HG03060 (cell line): ENCODE measurements at regions not wholly inside any gene's neighbourhood (a gene's known extent, or its start where the extent isn't known, plus 50 kb on each side); places are given as distances from the start of the nearest gene placed in this dataset.

Experiments used
- ATAC-seq: cut with Tn5 transposase; IDR thresholded peaks from one replicate; pipeline ENCODE4 v1.9.1; 2021; ENCODE audit warnings: low read depth, moderate number of reproducible peaks; ENCODE audit not compliant: unreplicated experiment

DNA sequence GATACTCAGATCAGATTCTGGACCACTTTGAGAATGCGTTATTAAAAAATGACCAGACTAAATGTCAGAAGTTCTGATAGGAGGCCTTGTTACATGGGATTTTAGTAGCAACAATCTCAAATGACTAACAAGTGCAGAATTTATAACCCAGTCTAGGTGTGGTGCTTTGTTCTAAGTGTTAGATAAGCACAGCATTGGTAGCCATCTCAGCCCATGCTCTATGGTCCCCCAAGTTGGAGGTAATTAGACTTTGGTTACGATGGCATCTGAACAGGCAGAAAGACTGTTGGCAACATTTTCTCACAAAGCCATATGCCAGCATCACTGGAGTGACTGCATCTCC is 140.4 kb upstream of the RPS23 start:
- no peak for ATAC-seq

DNA sequence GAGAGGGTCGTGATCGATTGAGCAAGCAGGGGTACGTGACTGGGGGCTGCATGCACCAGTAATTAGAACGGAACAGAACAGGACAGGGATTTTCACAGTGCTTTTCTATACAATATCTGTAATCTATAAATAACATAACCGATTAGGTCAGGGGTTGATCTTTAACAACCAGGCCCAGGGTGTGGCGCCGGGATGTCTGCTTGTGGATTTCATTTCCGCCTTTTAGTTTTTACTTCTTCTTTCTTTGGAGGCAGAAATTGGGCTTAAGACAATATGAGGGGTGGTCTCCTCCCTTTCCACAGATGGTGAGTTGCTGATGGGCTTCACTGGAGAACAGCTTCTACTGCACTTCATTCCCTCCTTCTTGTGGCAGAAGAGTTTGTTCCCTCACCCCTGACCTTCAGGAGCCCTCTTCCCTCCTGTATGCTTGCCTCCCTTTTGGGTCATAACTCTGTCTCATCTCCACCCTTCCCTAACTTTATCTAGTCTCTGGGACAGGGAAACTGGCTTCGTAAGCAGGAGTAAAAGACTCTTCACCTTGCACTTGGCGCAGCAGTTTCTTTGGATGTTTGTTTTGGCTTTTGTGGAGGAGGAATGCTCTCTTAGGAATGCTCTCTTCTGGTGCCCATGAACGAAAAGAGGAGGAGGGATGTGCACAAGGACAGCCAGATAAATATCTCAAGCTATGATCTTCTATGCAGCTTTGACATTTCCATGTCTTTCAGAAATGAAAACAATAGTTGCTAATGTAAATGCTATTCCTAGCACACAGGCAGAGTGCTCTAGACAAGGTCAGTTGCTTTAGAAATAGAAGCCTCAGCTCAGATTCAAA is 139.8 kb upstream of the RPS23 start:
- no peak for ATAC-seq

DNA sequence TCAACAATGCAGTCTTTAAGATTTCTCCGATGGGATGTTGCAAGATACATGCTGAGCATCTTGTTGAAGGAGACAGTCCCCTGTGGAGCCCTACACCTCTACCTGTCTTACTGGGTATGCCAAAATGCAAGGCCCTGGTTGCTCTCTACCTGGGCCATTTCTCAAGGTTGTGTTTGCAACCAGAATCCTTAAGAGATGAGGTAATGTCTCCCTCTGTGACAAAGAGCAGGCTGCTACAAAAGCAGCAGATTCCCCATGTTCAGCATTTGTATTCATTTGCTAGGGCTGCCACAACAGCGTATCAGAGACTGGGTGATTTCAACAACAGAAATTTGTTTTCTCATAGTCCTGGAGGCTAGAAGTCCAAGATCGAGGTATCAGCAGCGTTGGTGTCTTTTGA is 138.4 kb upstream of the RPS23 start:
- no peak for ATAC-seq

DNA sequence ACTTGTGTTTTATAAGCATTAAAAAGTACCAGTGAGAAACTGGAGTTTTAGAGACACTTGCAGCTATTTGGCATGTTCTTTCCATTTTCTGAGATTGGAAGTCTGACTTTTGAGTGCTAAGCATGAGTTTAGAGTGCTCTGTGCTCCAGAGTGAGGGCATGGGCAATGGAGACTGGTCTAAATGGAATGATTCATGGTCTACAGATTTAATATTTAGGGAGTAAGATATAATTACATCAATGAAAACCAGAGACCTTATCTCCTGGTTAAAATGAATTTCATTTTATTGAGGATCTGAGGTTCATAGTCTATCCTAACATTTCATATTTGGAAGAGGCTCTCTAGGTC is 135.9 kb upstream of the RPS23 start:
- no peak for ATAC-seq

DNA sequence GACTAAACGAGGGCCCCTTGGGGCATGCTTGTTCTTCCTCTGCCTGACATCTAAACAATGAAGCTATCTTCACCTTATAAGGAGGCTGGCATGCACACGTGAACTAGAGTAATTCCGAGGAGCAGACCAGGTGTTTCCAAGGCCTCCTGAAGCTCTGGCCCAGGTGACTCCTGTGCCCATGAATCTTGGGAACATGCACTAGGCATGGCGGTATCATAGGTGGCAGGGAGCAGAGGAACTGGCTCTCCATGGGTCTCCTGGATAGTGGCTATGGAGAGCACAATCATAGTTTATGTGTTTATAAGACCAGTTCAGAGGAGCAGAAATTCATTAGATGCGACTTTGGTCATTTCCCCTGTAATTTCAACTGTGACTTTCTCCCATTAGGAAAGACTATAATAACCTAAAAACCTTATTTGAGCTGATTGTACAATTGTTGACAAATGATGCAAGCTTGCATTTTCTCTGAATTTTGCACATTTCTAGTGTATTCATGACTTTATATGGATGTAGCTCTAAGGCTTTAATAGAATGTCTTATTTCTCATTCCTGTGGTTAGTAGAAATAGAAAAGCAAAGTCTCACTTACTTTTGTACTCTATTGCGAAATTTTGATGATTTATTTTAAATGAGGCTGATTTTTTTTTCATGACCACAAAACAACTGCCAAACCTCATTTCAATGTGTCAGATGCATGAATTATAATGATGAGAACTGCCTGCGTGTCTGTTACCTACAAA is 135.3 kb upstream of the RPS23 start:
- ATAC-seq, result no peak

DNA sequence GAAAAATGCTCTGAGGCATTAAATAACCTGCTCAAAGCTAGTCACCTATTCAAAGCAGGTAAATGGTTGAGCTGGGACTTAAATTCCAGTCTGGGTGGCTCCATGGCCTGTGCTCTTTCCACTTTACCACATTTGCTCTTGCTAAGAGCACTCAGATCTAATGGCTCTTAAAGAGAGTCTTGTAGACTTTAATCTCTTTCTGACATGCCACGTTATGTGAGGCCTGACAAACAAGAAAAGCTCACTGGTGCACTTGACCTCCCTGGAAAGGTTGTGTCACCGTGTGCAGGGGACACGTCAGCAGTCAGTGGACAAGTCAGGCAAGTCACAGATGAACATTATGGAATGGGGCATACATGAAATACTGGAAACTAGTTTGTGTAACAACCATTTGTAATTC is 129.9 kb upstream of the RPS23 start:
- no peak for ATAC-seq

DNA sequence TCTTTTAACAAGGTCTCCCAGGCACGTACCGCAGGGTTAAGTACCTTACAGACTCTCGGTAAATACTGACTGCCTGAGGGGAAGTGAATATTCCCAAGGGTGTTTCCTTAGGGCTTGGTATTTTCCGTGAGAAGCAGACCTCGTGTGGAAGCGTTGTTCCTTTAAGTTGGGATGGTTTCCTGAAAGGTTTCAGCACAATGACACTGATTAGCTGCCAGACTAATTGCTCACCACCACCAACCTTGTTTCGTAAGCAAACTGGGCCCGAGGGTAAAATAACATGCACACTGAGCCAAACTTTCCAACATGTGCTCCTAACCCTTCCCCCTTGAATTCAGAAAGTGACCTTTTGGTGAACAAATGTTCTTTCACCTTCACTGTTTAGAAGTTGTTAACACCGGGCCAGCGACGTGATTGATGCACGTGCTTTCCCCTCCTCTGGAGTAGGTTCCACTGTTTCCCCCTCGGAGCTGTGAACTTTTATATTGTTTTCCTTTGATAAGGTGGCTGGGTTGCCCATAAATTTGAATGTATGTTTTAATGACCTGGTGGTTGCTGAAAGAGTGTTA is 128.1 kb upstream of the RPS23 start:
- no peak for ATAC-seq

DNA sequence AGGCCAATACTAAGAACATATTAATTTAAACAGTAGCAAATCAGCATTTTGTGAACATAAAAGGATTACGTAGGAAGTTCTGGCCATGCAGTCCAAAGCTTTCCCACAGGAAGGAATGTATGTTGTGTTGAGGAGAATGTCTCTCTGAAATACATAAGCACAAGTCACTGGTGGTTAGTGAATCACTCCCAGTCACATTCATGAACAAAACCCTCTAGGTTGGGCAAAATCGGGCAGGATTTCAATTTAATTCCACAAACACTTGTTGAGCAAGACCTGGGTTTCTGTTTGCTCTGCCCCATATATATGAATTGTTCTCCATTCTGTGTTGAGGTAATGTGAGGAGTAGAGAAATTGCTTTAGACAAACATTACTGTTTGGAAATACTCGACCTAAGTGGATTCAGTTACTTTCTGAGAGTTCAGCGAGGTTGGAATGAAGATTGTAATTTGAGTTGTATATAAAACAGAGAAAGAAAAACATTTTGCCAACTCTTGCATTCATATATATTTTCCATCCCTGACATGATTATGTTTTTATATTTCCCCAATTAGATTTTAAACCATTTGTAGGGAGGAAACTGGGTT is 127.6 kb upstream of the RPS23 start:
- ATAC-seq, result no peak

DNA sequence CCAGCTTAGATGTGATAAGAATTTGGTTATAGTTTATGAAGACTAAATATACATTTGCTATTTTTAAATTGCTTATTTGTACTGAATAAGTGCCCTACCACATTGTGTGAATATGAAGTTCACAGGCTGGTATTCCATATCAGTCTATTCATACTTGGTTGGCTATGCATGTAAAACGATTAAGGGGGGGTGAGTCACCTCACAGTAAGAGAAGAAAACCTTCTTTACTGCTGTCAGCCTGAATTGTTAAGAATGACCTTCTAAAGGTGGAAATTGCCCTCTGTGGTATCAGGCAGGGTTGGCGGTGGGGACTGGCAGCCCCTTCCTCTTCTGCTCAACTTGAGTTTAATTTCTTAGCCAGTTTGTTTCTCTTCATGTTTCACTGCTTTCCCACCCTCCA is 127.0 kb upstream of the RPS23 start:
- ATAC-seq, result no peak

DNA sequence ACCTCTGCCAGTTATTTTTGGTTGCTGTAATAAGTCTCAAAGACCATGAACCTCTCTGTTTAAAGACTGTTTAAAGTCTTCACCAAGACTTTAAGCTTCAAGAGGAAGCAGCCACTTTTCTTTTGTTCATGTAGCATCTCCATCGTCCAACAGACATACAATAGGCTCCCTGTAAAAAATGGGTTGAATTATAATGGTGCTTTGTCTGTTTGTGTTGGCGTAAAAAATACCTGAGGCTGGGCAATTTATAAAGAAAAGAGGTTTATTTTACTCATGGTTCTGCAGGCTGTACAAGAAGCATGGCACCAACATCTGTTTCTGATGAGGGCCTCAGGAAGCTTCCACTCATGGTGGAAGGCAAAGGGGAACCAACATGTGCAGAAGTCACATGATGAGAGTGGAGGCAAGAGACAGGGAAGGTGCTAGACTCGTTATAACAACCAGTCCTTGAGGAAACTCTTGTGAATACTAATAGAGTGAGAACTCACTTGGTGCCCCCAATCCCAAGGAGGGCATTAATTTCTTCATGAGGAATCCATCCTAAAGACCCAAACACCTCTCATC is 126.3 kb upstream of the RPS23 start:
- ATAC-seq, result no peak

DNA sequence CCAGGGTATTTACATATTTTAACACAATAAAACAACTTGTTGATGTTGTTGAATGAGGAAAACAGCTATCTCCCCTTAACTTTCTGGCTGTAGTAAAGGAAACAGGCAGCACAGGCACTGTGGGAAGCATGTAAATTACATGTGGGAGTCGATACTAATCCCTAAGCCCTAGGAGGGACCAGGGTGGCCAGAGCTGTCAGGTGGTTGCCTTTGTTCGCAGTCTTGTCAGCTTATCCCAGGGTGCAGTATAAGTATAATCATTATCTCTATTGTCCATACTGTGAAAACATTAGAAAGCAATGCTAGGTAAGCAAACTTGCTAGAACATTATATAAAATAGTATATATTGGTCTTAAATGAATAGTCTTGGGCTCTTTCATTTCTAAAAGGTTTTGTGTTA is 125.6 kb upstream of the RPS23 start:
- ATAC-seq, result no peak

DNA sequence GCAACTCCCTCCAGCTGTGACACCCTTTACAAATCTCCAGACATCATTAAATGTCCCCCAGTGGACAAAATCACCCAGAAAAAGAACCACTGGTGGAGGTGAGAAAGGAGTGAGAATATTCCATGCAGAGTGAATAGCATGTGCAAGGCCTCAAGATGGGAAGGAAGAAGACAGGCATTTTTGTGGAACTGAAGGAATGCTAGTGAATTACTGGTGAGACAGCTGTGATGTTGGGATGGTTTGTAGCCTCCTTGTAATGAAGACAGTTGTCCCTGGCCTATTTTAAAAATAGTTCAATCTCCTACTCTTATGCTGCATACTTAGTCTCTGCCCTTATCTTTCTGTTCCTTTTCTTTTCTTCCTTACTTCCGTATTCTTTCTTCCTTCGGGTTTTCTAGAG is 124.9 kb upstream of the RPS23 start:
- ATAC-seq, result no peak

DNA sequence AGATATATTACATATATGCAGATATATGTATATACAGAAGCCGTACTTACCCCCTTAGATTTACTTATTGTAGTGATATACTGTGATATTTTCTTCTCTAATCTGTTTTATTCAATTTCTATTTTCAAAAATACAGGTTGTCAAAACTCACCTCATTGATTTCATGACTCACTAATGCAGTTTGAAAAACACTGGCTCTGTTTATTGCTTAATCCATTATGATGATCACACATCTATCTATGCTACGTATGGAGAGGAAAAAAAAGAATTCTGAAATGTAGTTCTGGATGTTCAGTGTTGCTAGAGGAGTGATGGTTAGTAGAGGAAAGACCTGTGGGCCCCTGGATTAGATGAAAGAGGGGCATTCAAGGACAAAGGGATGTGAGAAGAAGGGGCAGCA is 121.0 kb upstream of the RPS23 start:
- ATAC-seq, result no peak

DNA sequence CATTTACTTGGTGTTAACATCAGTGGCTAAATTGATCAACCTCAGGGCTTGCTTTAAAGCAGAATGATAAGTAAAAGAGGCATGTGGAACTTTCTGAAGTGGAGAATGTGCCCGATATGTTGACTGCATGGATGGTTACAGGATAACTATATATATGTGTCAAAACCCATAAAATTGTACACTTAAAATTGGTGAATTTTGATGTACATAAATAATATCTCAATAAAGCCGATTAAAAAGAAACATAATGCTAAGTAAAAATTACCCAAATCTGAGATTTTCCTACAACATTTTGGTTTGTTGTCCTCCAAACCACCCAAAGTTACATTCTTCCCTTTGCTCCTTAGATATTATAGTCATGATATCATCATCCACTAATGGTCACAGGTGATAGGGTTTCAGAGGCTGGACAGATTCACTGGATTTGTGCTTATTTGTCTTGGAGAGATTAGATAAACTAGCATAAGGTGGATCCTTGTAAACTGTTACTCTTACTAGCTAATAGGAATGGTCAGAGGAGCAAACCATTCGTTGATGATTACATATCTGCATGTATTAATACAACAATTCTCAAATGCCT is 119.7 kb upstream of the RPS23 start:
- ATAC-seq, result no peak

DNA sequence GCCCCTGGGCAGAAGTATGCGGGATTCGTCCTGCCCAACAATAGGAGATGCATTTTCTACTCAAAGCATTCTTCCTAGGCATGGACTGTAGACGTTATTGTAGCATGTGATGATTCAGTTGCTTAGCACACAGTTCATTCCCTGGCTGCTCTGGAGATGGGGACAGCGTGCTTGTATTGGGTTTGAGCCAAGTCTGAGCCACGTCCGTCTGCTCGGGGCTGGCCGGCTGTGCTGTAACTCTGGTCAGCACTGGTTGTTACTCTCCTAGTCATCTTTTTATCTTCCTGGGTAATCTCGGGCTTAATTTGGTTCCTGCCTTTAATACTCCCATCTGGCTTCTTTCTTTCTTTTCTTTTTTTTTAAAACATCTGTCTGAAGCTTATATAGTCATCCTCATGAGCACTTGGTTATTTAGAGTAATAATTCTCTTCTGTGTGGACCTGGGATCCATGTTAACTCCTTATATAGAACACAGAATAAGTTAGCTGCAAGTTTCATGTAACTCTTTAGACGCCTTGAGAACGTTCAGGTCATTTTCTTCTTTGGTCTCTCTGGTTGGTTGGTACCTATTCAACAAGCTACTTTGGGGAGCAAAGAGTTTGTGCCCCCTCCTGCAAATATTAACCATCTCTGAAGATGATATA is 118.8 kb upstream of the RPS23 start:
- ATAC-seq, result no peak

DNA sequence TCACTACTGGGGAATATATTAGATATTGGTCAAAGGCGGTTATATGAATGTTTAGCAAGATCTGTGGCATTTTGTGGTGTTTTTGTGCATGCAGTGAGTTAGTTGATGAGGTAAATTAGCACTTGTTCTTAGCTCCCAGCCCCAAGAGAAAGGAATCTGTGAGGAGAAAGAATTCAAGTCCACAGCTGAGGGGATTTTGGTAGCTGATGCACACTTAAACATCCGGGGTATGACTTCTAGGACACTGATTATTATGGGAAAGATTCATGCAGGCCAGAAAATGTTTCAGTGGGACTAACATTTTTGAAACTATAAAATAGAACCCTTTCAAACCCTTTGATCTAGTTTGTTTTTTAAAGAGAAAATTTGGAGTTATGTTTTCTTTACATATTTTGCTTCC is 118.2 kb upstream of the RPS23 start:
- ATAC-seq, result no peak

DNA sequence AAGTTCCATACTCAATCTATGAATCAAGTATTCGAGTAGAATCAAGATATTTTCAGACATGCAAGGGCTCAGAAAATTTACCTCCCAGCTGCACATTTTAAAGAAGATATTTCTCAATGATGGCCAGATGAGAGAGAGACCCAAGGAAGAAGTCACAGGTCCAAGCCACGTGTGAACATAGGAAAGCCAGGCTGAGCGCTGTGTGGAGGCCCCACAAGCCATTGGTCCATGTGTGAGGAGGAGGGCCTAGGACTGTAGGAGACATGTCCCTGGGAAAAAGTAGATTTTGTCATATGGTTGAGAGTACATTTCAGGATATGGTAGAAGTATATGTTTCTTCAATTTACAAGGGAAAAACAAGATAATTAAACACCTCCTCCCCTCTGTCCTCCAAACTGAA is 115.8 kb upstream of the RPS23 start:
- ATAC-seq, result no peak

DNA sequence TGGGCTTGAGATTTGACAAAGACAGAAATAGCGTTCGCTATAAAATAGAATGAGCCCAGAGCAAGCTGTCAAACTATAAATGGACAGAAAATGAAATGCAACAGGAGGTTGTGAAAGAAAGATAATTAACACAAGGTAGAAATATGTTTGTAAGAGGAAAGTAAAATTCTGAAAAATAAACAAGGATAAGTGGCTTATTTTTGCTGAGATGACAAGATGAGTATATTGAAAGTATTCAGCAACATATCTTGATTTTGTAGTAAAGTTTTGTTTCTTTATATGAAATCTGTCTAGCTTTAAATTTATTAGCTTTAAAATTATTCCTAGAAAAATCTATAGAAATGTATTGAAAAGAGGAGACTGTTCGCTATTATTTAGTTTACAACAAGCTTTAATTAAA is 111.9 kb upstream of the RPS23 start:
- ATAC-seq, result no peak

DNA sequence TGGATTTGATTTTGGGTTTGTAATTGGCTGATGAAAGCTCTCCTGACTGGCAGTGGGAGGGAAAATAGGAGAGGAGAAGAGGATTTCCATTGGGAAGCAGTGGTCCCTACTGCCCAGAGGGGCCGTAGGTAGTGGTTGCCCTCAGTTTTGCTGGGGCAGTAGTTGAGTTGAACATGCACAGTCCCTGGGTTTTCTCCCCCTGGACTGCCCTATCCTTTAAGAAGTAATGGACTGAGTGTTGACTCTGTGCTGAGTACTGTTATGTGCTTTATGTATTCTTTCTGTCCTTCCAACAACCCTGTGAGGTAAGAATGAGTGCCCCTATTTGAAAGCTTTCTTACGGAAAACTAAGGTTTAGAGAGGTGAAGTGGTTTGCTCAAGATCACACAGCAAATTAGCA is 111.2 kb upstream of the RPS23 start:
- ATAC-seq, result no peak

DNA sequence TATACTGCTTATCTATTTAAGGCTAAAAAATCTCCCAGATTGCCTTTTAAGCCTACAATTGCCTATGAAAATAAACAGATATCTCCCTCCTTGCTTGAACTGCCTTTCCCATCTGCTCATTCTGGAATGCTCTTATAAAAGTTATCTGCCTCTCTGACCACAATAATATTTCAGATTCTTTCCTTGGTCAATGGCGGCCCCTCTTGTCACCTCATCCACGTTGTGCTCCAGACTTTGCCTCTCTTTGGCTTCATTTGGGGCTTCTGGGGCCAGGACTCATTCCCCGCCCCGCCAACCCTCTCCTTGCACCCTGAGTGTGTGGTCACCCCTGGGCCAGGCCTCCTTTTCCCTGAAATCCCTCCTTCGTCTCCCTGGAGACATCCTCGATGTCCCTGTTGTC is 110.0 kb upstream of the RPS23 start:
- ATAC-seq, result no peak

DNA sequence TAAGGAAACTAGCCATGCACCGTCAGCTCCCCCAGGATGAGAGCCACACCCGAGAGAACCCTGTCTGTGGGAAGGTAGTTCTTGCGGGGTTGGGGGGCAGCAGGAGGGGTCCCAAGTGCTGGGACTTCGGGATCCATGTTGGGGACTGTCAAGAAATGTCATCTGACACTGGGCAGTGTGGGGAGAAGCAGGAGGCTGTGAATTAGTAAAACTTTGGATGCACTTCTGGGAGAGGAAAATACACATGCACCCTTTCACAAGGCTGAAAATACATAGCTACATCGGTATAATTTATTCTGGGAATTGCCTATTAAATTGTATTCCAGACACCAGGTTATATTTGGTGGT is 109.6 kb upstream of the RPS23 start:
- ATAC-seq, result no peak
